Jurkat, Clone E6-1 (cell line): ENCODE measurements at regions not wholly inside any gene's neighbourhood (a gene's known extent, or its start where the extent isn't known, plus 50 kb on each side); places are given as distances from the start of the nearest gene placed in this dataset.

Experiments used
- DNase-seq: peaks from one replicate; pipeline ENCODE4 v3.0.0-alpha.2; 2011; ENCODE audit warnings: low read depth, low spot score
- H3K4me3 ChIP-seq: 2 replicates; pipeline ENCODE4 v1.5.1; 2011; ENCODE audit warnings: mild to moderate bottlenecking, low read length, control low read depth, moderate library complexity

GRCh38 chr9:86716326-86716922, 230.9 kb downstream of the GAS1 start:
- no peak overlapping the region for H3K4me3 ChIP-seq
- no peak for DNase-seq

GRCh38 chr9:86714999-86715398, 232.3 kb downstream of the GAS1 start:
- H3K4me3 ChIP-seq = no peak overlapping the region
- no peak for DNase-seq

- H3K4me3 ChIP-seq = no peak overlapping the region
- no peak for DNase-seq
These were observed 233.3 kb downstream of the GAS1 start for GRCh38 chr9:86713970-86714369.

GRCh38 chr9:86713470-86713869, 233.8 kb downstream of the GAS1 start:
- no peak overlapping the region for H3K4me3 ChIP-seq
- no peak for DNase-seq

GRCh38 chr9:86708918-86709835, 238.1 kb downstream of the GAS1 start:
- DNase-seq = no peak

GRCh38 chr9:86707932-86708510, 239.3 kb downstream of the GAS1 start:
- H3K4me3 ChIP-seq = no peak overlapping the region
- no peak for DNase-seq

More at GRCh38 chr9:86708918-86709835, 238.1 kb downstream of the GAS1 start:
- no peak overlapping the region for H3K4me3 ChIP-seq

- DNase-seq = peak; percentile 14
- H3K4me3 ChIP-seq = no peak overlapping the region
These were observed 240.9 kb downstream of the GAS1 start for GRCh38 chr9:86706391-86706790.

- DNase-seq = no peak
- H3K4me3 ChIP-seq = no peak overlapping the region
These were observed 241.8 kb downstream of the GAS1 start for GRCh38 chr9:86705490-86705889.

- DNase-seq = no peak
- H3K4me3 ChIP-seq = no peak overlapping the region
These were observed 244.0 kb downstream of the GAS1 start for GRCh38 chr9:86703346-86703745.

GRCh38 chr9:86700629-86701028, 246.7 kb downstream of the GAS1 start:
- no peak for DNase-seq
- no peak overlapping the region for H3K4me3 ChIP-seq

GRCh38 chr9:86697999-86698398, 249.3 kb downstream of the GAS1 start:
- DNase-seq = no peak
- no peak overlapping the region for H3K4me3 ChIP-seq

- DNase-seq = no peak
- no peak overlapping the region for H3K4me3 ChIP-seq
These were observed 250.1 kb downstream of the GAS1 start for GRCh38 chr9:86697213-86697612.

GRCh38 chr9:86695910-86696424, 251.3 kb downstream of the GAS1 start:
- H3K4me3 ChIP-seq = no peak overlapping the region
- no peak for DNase-seq

- DNase-seq = no peak
- H3K4me3 ChIP-seq = no peak overlapping the region
These were observed 257.3 kb downstream of the GAS1 start for GRCh38 chr9:86690034-86690433.

- no peak overlapping the region for H3K4me3 ChIP-seq
- no peak for DNase-seq
These were observed 259.5 kb downstream of the GAS1 start for GRCh38 chr9:86687788-86688187.

GRCh38 chr9:86685556-86685955, 261.8 kb downstream of the GAS1 start:
- H3K4me3 ChIP-seq = no peak overlapping the region
- DNase-seq = no peak

- no peak for DNase-seq
- H3K4me3 ChIP-seq = no peak overlapping the region
These were observed 263.2 kb downstream of the GAS1 start for GRCh38 chr9:86684148-86684547.

GRCh38 chr9:86682240-86682639, 265.1 kb downstream of the GAS1 start:
- no peak overlapping the region for H3K4me3 ChIP-seq
- DNase-seq = no peak

- no peak overlapping the region for H3K4me3 ChIP-seq
- no peak for DNase-seq
These were observed 267.4 kb downstream of the GAS1 start for GRCh38 chr9:86679909-86680308.

- DNase-seq = no peak
- H3K4me3 ChIP-seq = no peak overlapping the region
These were observed 270.9 kb downstream of the GAS1 start for GRCh38 chr9:86676396-86676795.
